SK-N-SH (cell line): ENCODE measurements at regions not wholly inside any gene's neighbourhood (a gene's known extent, or its start where the extent isn't known, plus 50 kb on each side); places are given as distances from the start of the nearest gene placed in this dataset.

ENCODE experiments used
- CTCF ChIA-PET: fragments of 300-600, 350-600 bp; formaldehyde crosslinking; extraction: SDS; loops from one replicate; lab custom pipeline; 2021; lab: Yijun Ruan, JAX
- POLR2A ChIA-PET: fragments of 350-600 bp; sonication (Branson Sonifier 250); formaldehyde crosslinking; extraction: SDS; loops from one replicate; lab custom pipeline; 2020; ENCODE audit warnings: antibody characterized with exemption, inconsistent platforms; lab: Yijun Ruan, JAX
- DNase-seq: peaks from one replicate; pipeline ENCODE4 v3.0.0; 2012
- H2AFZ ChIP-seq: fragments of 200-600 bp; sonication (generic); 2 replicates; pipeline ENCODE4 v1.8.1; 2016; ENCODE audit warnings: antibody characterized with exemption, mild to moderate bottlenecking, low read depth
- H3F3A ChIP-seq: fragments of 200-600 bp; sonication (generic); replicated peaks from 2 replicates; pipeline ENCODE3; 2016; ENCODE audit warnings: antibody characterized with exemption, mild to moderate bottlenecking; ENCODE audit not compliant: insufficient read depth
- H3K27ac ChIP-seq, 2 experiments: fragments of 200-500 bp in 1 of 2; fragments of 200-600 bp in 1 of 2; sonication (Bioruptor generic) in 1 of 2; sonication (generic), shearing (Covaris generic) in 1 of 2; 2 replicates each; pipeline versions ENCODE4 v1.5.1 to v1.6.1; 2014 to 2016; ENCODE audit warnings: low read depth in 2 of 2, inconsistent platforms in 1 of 2, low read length in 1 of 2, mild to moderate bottlenecking in 1 of 2, mixed read lengths in 1 of 2
- H3K27me3 ChIP-seq: fragments of 200-600 bp; sonication (generic), shearing (Covaris generic); 2 replicates; pipeline ENCODE4 v1.6.1; 2016; ENCODE audit warnings: mixed run types; ENCODE audit not compliant: insufficient read depth
- H3K36me3 ChIP-seq, 2 experiments: fragments of 200-500 bp in 1 of 2; fragments of 200-600 bp in 1 of 2; sonication (Bioruptor generic) in 1 of 2; sonication (generic) in 1 of 2; replicated peaks in 1 of 2; 2 replicates each; pipeline versions ENCODE3 to v1.5.1; 2014 to 2016; ENCODE audit warnings: low read length in 1 of 2, mild to moderate bottlenecking in 1 of 2; ENCODE audit not compliant: insufficient read depth in 2 of 2, control insufficient read depth in 1 of 2
- H3K4me1 ChIP-seq, 2 experiments: fragments of 200-500 bp in 1 of 2; fragments of 200-600 bp in 1 of 2; sonication (Bioruptor generic) in 1 of 2; sonication (generic), shearing (Covaris generic) in 1 of 2; 2 replicates each; pipeline versions ENCODE4 v1.5.1 to v1.6.1; 2014 to 2016; ENCODE audit warnings: low read depth in 1 of 2, low read length in 1 of 2, mixed run types in 1 of 2; ENCODE audit not compliant: insufficient read depth in 2 of 2, control insufficient read depth in 1 of 2
- H3K4me2 ChIP-seq: fragments of 200-600 bp; sonication (generic), shearing (Covaris generic); 2 replicates; pipeline ENCODE4 v1.6.1; 2017; ENCODE audit warnings: mixed run types
- H3K4me3 ChIP-seq, 2 experiments: fragments of 200-500 bp in 1 of 2; fragments of 200-600 bp in 1 of 2; sonication (Bioruptor generic) in 1 of 2; sonication (generic), shearing (Covaris generic) in 1 of 2; 2 replicates each; pipeline versions ENCODE4 v1.5.1 to v1.8.1; 2014 to 2016; ENCODE audit warnings: low read depth in 2 of 2, inconsistent platforms in 1 of 2, low read length in 1 of 2, mild to moderate bottlenecking in 1 of 2, mixed read lengths in 1 of 2, moderate library complexity in 1 of 2
- H3K79me2 ChIP-seq: fragments of 200-600 bp; sonication (generic); 2 replicates; pipeline ENCODE4 v1.8.1; 2017; ENCODE audit warnings: mild to moderate bottlenecking; ENCODE audit not compliant: insufficient read depth
- H3K9ac ChIP-seq: fragments of 200-600 bp; sonication (generic); 2 replicates; pipeline ENCODE4 v1.6.1; 2017; ENCODE audit warnings: mixed run types
- H3K9me2 ChIP-seq: fragments of 200-600 bp; sonication (generic); 2 replicates; pipeline ENCODE4 v1.6.1; 2017; ENCODE audit warnings: mixed run types
- H3K9me3 ChIP-seq: fragments of 200-600 bp; sonication (generic); 2 replicates; pipeline ENCODE4 v1.6.1; 2017; ENCODE audit warnings: mixed run types, mild to moderate bottlenecking, moderate library complexity
- H4K20me1 ChIP-seq: fragments of 200-600 bp; sonication (generic); 2 replicates; pipeline ENCODE4 v1.6.1; 2017; ENCODE audit warnings: mild to moderate bottlenecking, mixed run types; ENCODE audit not compliant: insufficient read depth
- CHD2 ChIP-seq: fragments of 150-350 bp; IDR thresholded peaks from 2 replicates; pipeline ENCODE4 v1.6.1; 2018; ENCODE audit warnings: low read length; ENCODE audit not compliant: partially characterized antibody
- ELF1 ChIP-seq: IDR thresholded peaks from 2 replicates; pipeline ENCODE4 v1.4.0; 2012
- EZH2phosphoT487 ChIP-seq: fragments of 200-600 bp; sonication (generic); IDR thresholded peaks from 2 replicates; pipeline ENCODE4 v1.6.1; 2017; ENCODE audit warnings: low read depth, mixed run types, mild to moderate bottlenecking, antibody characterized with exemption, moderate library complexity, borderline replicate concordance
- GABPA ChIP-seq: IDR thresholded peaks from 2 replicates; pipeline ENCODE4 v1.4.0; 2012; ENCODE audit warnings: low read depth, mild to moderate bottlenecking
- IRF3 ChIP-seq: fragments of 150-350 bp; IDR thresholded peaks from 2 replicates; pipeline ENCODE4 v1.6.1; 2016; ENCODE audit warnings: mild to moderate bottlenecking, low read depth, low read length
- JUND ChIP-seq: IDR thresholded peaks from 2 replicates; pipeline ENCODE4 v1.4.0; 2012
- MEF2A ChIP-seq: IDR thresholded peaks from 2 replicates; pipeline ENCODE4 v1.4.0; 2012; ENCODE audit warnings: low read depth, borderline replicate concordance
- POLR2AphosphoS5 ChIP-seq: IDR thresholded peaks from 2 replicates; pipeline ENCODE4 v1.6.1; 2012; ENCODE audit warnings: low read depth, low read length
- RAD21 ChIP-seq: IDR thresholded peaks from 2 replicates; pipeline ENCODE4 v1.6.1; 2012; ENCODE audit warnings: mild to moderate bottlenecking, low read length
- RFX5 ChIP-seq: IDR thresholded peaks from 2 replicates; pipeline ENCODE4 v1.6.1; 2012; ENCODE audit warnings: mild to moderate bottlenecking, improper control_type of control experiment, low read length
- SIN3A ChIP-seq: IDR thresholded peaks from 2 replicates; pipeline ENCODE4 v1.6.1; 2012; ENCODE audit warnings: low read depth, mild to moderate bottlenecking, low read length, moderate library complexity, borderline replicate concordance
- SMC3 ChIP-seq: IDR thresholded peaks from 2 replicates; pipeline ENCODE4 v1.6.1; 2012; ENCODE audit warnings: low read depth, low read length, improper control_type of control experiment
- TAF1 ChIP-seq: IDR thresholded peaks from 2 replicates; pipeline ENCODE4 v1.6.1; 2012; ENCODE audit warnings: low read depth, mild to moderate bottlenecking, low read length, moderate library complexity, borderline replicate concordance
- USF1 ChIP-seq: IDR thresholded peaks from 2 replicates; pipeline ENCODE4 v1.4.0; 2012; ENCODE audit warnings: low read depth, borderline replicate concordance
- USF2 ChIP-seq: fragments of 150-350 bp; IDR thresholded peaks from 2 replicates; pipeline ENCODE4 v1.6.1; 2017; ENCODE audit warnings: antibody characterized with exemption, low read length, low read depth, borderline replicate concordance
- YY1 ChIP-seq: IDR thresholded peaks from 2 replicates; pipeline ENCODE4 v1.4.0; 2012; ENCODE audit warnings: low read depth, mild to moderate bottlenecking
- ZBTB33 ChIP-seq: IDR thresholded peaks from 2 replicates; pipeline ENCODE4 v1.4.0; 2012; ENCODE audit warnings: low read depth, borderline replicate concordance
- WGBS: methylation state at CpG from one replicate; pipeline ENCODE4 v1.1.6; 2017; ENCODE audit warnings: low lambda C conversion rate; 5-methylcytosine and 5-hydroxymethylcytosine counted together

- Histone ChIP-seq H3K9me3 (no peaks in the 10 kb centered on the region), H3K27me3 (no peaks in the 10 kb centered on the region), H3K4me3 (no peak overlapping the region), H3K27ac (no peak overlapping the region), H3F3A (no peaks in the 10 kb centered on the region), H3K4me2 (no peak overlapping the region), H2AFZ (no peak overlapping the region), H3K9me2 (no peaks in the 10 kb centered on the region), H3K79me2 (no peaks in the 10 kb centered on the region), H3K4me1 (no peaks in the 10 kb centered on the region), H3K36me3 (no peaks in the 10 kb centered on the region), H3K9ac (no peak overlapping the region), H4K20me1 (no peaks in the 10 kb centered on the region)
- 26% methylated on average over 4 of the region's 4 CpGs for WGBS
- no peak for DNase-seq
- POLR2A ChIA-PET = no interaction called here
- TF ChIP-seq MEF2A = no peak
- TF ChIP-seq SIN3A = no peak
- TF ChIP-seq CHD2 = no peak
- no peak for TF ChIP-seq RAD21
- TF ChIP-seq JUND = no peak
- no peak for TF ChIP-seq GABPA
- TF ChIP-seq ELF1 = no peak
- CTCF ChIA-PET = interaction anchor here (1.2 kb wide), 1 partner anchor 9 kb away, joined by 4 read pairs; no protein-coding TSS in a partner anchor
These were observed 1931.4 kb upstream of the CELF4 start for GRCh38 chr18:39496986-39497385.

- H3K27me3 ChIP-seq = no peaks in the 10 kb centered on the region
- CTCF ChIA-PET = interaction anchor here (0.6 kb wide), 1 partner anchor 1000 kb away, joined by 3 read pairs; no protein-coding TSS in a partner anchor
- H2AFZ ChIP-seq = no peak overlapping the region
- H3K4me1 ChIP-seq = no peaks in the 10 kb centered on the region
- H3F3A ChIP-seq = no peaks in the 10 kb centered on the region
- H3K4me2 ChIP-seq = no peak overlapping the region
- no peaks in the 10 kb centered on the region for H4K20me1 ChIP-seq
- no peaks in the 10 kb centered on the region for H3K9me3 ChIP-seq
- POLR2A ChIA-PET = no interaction called here
- no peaks in the 10 kb centered on the region for H3K79me2 ChIP-seq
- H3K4me3 ChIP-seq = no peak overlapping the region
- DNase-seq = no peak
- H3K36me3 ChIP-seq = no peaks in the 10 kb centered on the region
- no peak overlapping the region for H3K27ac ChIP-seq
- WGBS = 26% methylated on average over 3 of the region's 3 CpGs
- H3K9me2 ChIP-seq = no peaks in the 10 kb centered on the region
- no peak overlapping the region for H3K9ac ChIP-seq
- TF ChIP-seq GABPA (no peak), CHD2 (no peak), YY1 (no peak), SIN3A (no peak)
These were observed 1928.8 kb upstream of the CELF4 start for GRCh38 chr18:39494211-39494896.

GRCh38 chr18:39491408-39491807, 1925.8 kb upstream of the CELF4 start:
- H3K9me2 ChIP-seq = no peaks in the 10 kb centered on the region
- H3K27me3 ChIP-seq = no peaks in the 10 kb centered on the region
- H3K4me3 ChIP-seq = no peak overlapping the region
- POLR2A ChIA-PET = no interaction called here
- no peak overlapping the region for H3K9ac ChIP-seq
- no peaks in the 10 kb centered on the region for H3K4me1 ChIP-seq
- no peaks in the 10 kb centered on the region for H3K9me3 ChIP-seq
- no peaks in the 10 kb centered on the region for H3F3A ChIP-seq
- no peak overlapping the region for H3K27ac ChIP-seq
- no peaks in the 10 kb centered on the region for H4K20me1 ChIP-seq
- no peak overlapping the region for H2AFZ ChIP-seq
- WGBS = 43% methylated on average over 2 of the region's 2 CpGs
- CTCF ChIA-PET = no interaction called here
- no peaks in the 10 kb centered on the region for H3K36me3 ChIP-seq
- H3K4me2 ChIP-seq = no peak overlapping the region
- H3K79me2 ChIP-seq = no peaks in the 10 kb centered on the region
- no peak for DNase-seq
- no peak for TF ChIP-seq USF1
- TF ChIP-seq ZBTB33 = no peak
- TF ChIP-seq POLR2AphosphoS5 = no peak
- TF ChIP-seq RAD21 = no peak
- TF ChIP-seq EZH2phosphoT487 = no peak
- no peak for TF ChIP-seq SMC3
- TF ChIP-seq RFX5 = no peak
- TF ChIP-seq IRF3 = no peak
- TF ChIP-seq SIN3A = no peak
- no peak for TF ChIP-seq USF2
- no peak for TF ChIP-seq TAF1
